GM13976 (cell line): ENCODE measurements at regions not wholly inside any gene's neighbourhood (a gene's known extent, or its start where the extent isn't known, plus 50 kb on each side); places are given as distances from the start of the nearest gene placed in this dataset.

ENCODE experiments used
- DNase-seq: peaks from one replicate; pipeline ENCODE4 v3.0.0; 2012; ENCODE audit warnings: low spot score
- in situ Hi-C: fragments of 300-500 bp; cut with MboI; formaldehyde crosslinking; loops from one replicate; pipeline ENCODE4 v1.12.0; 2022; ENCODE audit warnings: low sequenced_read_pairs, mixed read lengths, inconsistent platforms; ENCODE audit not compliant: unreplicated experiment
- TF ChIP-seq, protein P1 (sequence below): IDR thresholded peaks from 2 replicates; pipeline ENCODE4 v1.5.1; 2012; ENCODE audit warnings: borderline replicate concordance, mild to moderate bottlenecking; ENCODE audit not compliant: insufficient read depth; ENCODE audit errors: extremely low read depth, missing control alignments, control extremely low read depth

GRCh38 chr6:67563671-67564070 lies 1071.4 kb upstream of the ADGRB3 start:
- no peak for DNase-seq
- in situ Hi-C loops = no loop called here
- TF ChIP-seq, protein P1, sequence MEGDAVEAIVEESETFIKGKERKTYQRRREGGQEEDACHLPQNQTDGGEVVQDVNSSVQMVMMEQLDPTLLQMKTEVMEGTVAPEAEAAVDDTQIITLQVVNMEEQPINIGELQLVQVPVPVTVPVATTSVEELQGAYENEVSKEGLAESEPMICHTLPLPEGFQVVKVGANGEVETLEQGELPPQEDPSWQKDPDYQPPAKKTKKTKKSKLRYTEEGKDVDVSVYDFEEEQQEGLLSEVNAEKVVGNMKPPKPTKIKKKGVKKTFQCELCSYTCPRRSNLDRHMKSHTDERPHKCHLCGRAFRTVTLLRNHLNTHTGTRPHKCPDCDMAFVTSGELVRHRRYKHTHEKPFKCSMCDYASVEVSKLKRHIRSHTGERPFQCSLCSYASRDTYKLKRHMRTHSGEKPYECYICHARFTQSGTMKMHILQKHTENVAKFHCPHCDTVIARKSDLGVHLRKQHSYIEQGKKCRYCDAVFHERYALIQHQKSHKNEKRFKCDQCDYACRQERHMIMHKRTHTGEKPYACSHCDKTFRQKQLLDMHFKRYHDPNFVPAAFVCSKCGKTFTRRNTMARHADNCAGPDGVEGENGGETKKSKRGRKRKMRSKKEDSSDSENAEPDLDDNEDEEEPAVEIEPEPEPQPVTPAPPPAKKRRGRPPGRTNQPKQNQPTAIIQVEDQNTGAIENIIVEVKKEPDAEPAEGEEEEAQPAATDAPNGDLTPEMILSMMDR = no peak

- TF ChIP-seq, protein P1 = no peak
- in situ Hi-C loops = no loop called here
Observed at GRCh38 chr6:67560068-67560467, 1075.0 kb upstream of the ADGRB3 start.

DNA sequence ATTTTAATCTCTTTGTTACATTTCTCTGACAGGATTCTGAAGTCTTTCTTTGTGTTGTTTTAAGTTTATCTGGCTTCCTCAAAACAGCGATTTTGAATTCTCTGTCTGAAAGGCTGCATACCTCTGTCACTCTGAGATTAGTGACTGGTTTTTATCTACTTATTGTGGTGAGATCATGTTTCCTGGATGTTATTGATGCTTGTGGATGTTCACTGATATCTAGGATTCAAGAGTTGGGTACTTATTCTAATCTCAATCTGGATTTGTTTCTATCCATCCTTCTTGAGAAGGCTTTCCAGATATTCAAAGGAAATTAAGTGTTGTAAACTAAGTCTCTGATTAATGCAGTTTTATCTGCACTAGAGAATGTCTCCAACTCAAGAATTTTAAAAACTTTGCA lies 1076.1 kb upstream of the ADGRB3 start:
- TF ChIP-seq, protein P1 = no peak
- in situ Hi-C loops = no loop called here
- DNase-seq = no peak

More at GRCh38 chr6:67560068-67560467, 1075.0 kb upstream of the ADGRB3 start:
- no peak for DNase-seq

DNA sequence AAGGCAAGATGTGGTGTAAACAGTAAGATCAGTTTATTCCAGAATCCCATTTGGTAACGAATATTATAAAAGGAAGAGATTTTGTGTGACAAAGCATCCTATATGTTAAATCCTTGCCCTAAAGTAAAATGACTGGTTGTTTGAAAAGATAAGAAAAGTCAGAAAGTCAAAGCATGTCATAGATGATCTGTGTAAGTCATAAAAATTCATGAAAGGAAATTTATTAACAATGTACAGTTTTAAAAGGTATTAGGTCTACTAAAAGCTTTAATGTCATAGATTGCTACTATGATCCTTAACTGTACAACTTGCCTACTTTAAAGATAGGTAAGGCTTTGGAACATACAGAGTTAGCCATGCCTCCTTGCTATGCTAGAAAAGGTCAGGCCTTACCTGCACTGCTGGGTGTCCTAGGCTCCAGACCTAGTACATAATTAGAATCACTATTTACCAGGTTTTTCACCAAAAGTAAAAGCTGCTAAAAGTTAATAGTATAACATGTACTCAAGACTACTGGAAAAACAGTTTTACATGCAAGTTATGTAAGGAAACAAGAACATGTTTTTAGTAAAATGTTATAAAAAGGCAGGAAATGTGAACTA lies 1090.1 kb upstream of the ADGRB3 start:
- in situ Hi-C loops = no loop called here
- TF ChIP-seq, protein P1 = no peak
- DNase-seq = no peak

DNA sequence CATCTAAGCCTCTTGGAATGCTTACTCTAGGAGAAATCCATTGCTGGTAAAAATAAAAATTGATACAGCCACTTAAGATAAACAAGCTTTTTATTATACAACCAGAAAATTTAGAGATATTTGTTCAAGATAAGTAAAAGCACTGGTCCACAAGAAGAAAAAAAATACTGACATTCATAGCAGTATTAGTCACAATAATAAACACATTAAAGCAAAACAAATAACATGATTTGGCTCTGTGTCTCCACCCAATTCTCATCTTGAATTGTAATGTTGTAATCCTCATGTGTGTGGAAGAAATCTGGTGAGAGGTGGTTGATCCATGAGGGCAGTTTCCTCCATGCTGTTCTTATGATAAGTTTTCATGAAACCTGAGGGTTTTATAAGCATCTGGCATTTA lies 1093.5 kb upstream of the ADGRB3 start:
- in situ Hi-C loops = no loop called here
- no peak for DNase-seq
- TF ChIP-seq, protein P1 = no peak

GRCh38 chr6:67538032-67538431 lies 1097.0 kb upstream of the ADGRB3 start:
- in situ Hi-C loops = no loop called here
- no peak for DNase-seq
- TF ChIP-seq, protein P1 = no peak
